ENCODE measurements at regions not wholly inside any gene's neighbourhood (a gene's known extent, or its start where the extent isn't known, plus 50 kb on each side); places are given as distances from the start of the nearest gene placed in this dataset.

- H3K27me3 Mint-ChIP-seq, result peaks cover 21% of the 10 kb centered on the region
- H3K36me3 Mint-ChIP-seq (ENCODE audit: low read depth), result no peaks in the 10 kb centered on the region
- no peak overlapping the region for H3K4me3 Mint-ChIP-seq
- no peak overlapping the region for H3K27ac Mint-ChIP-seq
- H3K9me3 Mint-ChIP-seq, result no peaks in the 10 kb centered on the region
- H3K4me1 Mint-ChIP-seq (ENCODE audit: low read depth), result no peaks in the 10 kb centered on the region
These were observed 232.9 kb downstream of the SPTSSA start for GRCh38 chr14:34229140-34229539.

DNA sequence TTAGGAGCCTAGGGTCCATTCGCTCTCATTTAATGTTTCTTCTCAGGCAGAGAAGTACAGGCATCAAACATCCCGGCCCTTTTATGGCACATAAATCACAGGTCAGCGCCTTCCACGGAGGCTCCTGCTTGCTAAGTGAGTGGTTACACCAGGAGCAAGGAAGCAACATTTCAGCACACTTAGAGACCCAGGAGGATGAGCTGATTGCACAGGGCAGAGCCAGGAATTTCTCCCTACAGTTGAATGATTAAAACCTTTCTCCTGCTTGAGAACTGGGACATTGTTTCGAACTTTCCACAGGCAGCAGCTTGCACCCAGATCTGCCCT, 233.4 kb downstream of the SPTSSA start:
- Mint-ChIP-seq H3K4me1 (ENCODE audit: low read depth) (no peaks in the 10 kb centered on the region), H3K4me3 (no peak overlapping the region), H3K27ac (no peak overlapping the region), H3K9me3 (no peaks in the 10 kb centered on the region), H3K36me3 (ENCODE audit: low read depth) (no peaks in the 10 kb centered on the region), H3K27me3 (peaks cover 23% of the 10 kb centered on the region)

DNA sequence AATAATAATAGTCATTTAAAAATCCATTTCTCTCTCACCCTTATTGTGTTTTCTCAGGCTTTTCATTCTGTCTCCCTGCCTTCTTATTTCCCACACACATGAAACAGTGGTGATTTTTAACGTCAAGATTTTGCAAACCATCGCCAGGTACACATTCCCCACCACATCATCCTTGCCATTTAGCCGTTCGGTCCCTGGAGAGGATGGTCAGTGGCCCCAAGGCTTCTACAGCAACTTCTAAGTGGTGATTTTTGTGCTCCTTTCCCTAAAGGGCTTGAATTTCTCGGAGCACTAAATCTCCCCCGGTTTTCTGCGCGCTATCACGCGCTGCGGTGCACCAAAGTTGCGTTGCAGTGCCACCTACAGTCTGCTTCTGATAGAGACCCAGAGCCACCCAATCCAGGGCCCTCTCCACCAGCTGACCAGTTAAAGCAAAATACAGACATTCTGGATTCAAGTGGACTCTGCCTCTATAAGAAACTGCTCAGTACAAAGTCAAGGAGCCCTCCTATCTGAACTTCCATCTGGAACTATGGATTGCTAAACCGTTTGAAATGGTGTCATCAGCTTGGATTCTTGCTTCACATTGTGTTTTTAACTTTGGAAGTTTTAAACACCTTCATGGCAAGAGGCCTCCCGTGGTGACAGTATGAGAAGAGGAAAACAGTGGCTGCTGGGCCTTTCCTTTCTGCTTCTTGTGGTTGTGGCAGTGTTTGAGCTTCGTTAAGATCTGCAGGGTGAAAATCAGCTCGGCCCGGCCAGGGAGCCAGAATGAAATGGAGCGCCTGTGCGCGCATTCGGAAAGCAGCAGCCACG, 234.0 kb downstream of the SPTSSA start:
- H3K27me3 Mint-ChIP-seq, result peaks cover 28% of the 10 kb centered on the region
- H3K4me3 Mint-ChIP-seq, result no peak overlapping the region
- H3K27ac Mint-ChIP-seq, result no peak overlapping the region
- H3K9me3 Mint-ChIP-seq, result no peaks in the 10 kb centered on the region
- no peaks in the 10 kb centered on the region for H3K4me1 Mint-ChIP-seq (ENCODE audit: low read depth)
- H3K36me3 Mint-ChIP-seq (ENCODE audit: low read depth), result no peaks in the 10 kb centered on the region

GRCh38 chr14:34224221-34224620, 237.8 kb downstream of the SPTSSA start:
- peaks cover 36% of the 10 kb centered on the region for H3K27me3 Mint-ChIP-seq
- H3K9me3 Mint-ChIP-seq, result no peaks in the 10 kb centered on the region
- no peak overlapping the region for H3K4me3 Mint-ChIP-seq
- H3K27ac Mint-ChIP-seq, result no peak overlapping the region
- H3K36me3 Mint-ChIP-seq (ENCODE audit: low read depth), result no peaks in the 10 kb centered on the region
- peaks cover 7% of the 10 kb centered on the region for H3K4me1 Mint-ChIP-seq (ENCODE audit: low read depth)

DNA sequence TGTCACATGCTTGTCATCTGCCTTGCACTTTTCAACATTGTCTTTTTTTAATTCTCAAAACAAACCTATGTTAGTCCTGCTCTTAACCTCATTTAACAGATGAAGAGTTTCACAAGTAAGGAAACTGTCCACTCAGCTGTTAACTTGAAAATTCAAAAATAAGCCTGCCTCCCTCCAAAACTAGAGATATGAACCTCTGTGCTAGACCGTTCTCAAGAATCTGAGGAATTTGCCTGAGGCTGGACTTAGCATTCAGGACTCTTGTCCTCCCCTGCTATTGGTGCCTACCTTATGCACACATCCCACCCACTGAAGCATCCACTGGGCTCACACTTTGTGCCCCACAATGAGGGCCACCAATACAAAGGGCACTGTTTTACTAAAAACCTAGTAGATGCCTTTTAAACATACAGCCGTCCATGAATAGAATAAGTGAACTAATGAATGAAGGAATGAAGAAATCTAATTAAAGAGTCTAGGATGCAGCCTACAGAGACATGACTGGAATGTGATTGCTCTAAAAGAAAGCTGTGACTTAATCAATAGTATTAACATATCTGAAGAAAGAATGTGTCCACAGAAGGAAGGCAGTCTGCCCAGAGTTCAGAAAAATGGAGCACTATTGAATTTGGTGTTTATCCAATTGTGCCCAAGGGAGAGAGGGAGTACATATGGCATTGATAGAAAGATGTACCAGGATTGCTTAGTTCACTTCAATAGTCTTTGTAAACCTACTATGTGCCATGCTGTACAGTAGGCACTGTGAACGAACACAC, 238.5 kb downstream of the SPTSSA start:
- Mint-ChIP-seq H3K27ac (no peak overlapping the region), H3K27me3 (peaks cover 35% of the 10 kb centered on the region), H3K4me3 (no peak overlapping the region), H3K36me3 (ENCODE audit: low read depth) (no peaks in the 10 kb centered on the region), H3K9me3 (no peaks in the 10 kb centered on the region), H3K4me1 (ENCODE audit: low read depth) (peaks cover 7% of the 10 kb centered on the region)

- Mint-ChIP-seq H3K9me3 (no peaks in the 10 kb centered on the region), H3K27me3 (peaks cover 30% of the 10 kb centered on the region), H3K27ac (no peak overlapping the region), H3K4me1 (ENCODE audit: low read depth) (peaks cover 7% of the 10 kb centered on the region), H3K4me3 (no peak overlapping the region), H3K36me3 (ENCODE audit: low read depth) (no peaks in the 10 kb centered on the region)
These were observed 239.2 kb downstream of the SPTSSA start for GRCh38 chr14:34222867-34223266.

GRCh38 chr14:34222122-34222521, 239.9 kb downstream of the SPTSSA start:
- peaks cover 7% of the 10 kb centered on the region for H3K4me1 Mint-ChIP-seq (ENCODE audit: low read depth)
- peaks cover 24% of the 10 kb centered on the region for H3K27me3 Mint-ChIP-seq
- H3K4me3 Mint-ChIP-seq, result no peak overlapping the region
- H3K9me3 Mint-ChIP-seq, result no peaks in the 10 kb centered on the region
- no peak overlapping the region for H3K27ac Mint-ChIP-seq
- no peaks in the 10 kb centered on the region for H3K36me3 Mint-ChIP-seq (ENCODE audit: low read depth)

- Mint-ChIP-seq H3K27me3 (peaks cover 24% of the 10 kb centered on the region), H3K4me1 (ENCODE audit: low read depth) (peaks cover 7% of the 10 kb centered on the region), H3K9me3 (peaks cover 4% of the 10 kb centered on the region), H3K4me3 (peak overlapping the region; percentile 27), H3K27ac (peak overlapping the region; percentile 59), H3K36me3 (ENCODE audit: low read depth) (no peaks in the 10 kb centered on the region)
These were observed 241.1 kb downstream of the SPTSSA start for GRCh38 chr14:34220921-34221320.

GRCh38 chr14:34220378-34220706, 241.7 kb downstream of the SPTSSA start:
- peaks cover 4% of the 10 kb centered on the region for H3K9me3 Mint-ChIP-seq
- H3K27ac Mint-ChIP-seq, result no peak overlapping the region
- H3K27me3 Mint-ChIP-seq, result peaks cover 28% of the 10 kb centered on the region
- no peaks in the 10 kb centered on the region for H3K36me3 Mint-ChIP-seq (ENCODE audit: low read depth)
- peaks cover 7% of the 10 kb centered on the region for H3K4me1 Mint-ChIP-seq (ENCODE audit: low read depth)
- H3K4me3 Mint-ChIP-seq, result no peak overlapping the region

DNA sequence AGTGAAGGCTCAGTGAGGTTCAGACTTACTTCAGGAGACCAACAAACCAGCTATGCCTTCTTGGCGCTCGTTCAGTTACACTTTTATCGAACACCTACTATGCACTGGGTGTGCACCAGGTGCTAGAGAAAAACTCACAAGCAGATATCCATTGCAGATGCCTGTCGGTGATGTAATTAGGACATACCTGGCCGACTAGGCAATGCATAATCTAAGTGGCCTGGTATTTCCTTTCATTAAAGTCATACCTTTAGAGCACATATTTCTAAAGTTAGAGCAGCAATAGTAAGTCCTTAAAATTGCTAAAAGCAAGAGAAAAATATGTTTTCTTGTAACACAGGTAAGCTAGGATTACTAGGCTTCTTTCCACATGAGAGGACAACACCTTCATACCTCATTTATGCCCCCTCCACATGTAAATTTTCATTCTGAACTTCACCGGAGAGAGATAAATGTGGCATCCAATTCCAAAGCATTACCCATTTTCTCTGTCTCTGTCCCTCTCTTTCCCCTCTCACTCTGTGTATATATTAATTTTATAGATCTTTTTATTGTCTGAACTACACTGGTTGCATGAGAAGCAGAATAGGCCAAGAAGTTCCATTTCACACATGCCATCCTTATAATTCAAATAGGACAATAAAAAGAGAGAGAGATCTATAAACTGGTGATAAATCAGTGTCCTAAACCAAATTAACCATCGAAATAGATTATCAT, 242.2 kb downstream of the SPTSSA start:
- Mint-ChIP-seq H3K27ac (no peak overlapping the region), H3K4me1 (ENCODE audit: low read depth) (peaks cover 7% of the 10 kb centered on the region), H3K9me3 (peaks cover 4% of the 10 kb centered on the region), H3K4me3 (no peak overlapping the region), H3K27me3 (peaks cover 28% of the 10 kb centered on the region), H3K36me3 (ENCODE audit: low read depth) (no peaks in the 10 kb centered on the region)

DNA sequence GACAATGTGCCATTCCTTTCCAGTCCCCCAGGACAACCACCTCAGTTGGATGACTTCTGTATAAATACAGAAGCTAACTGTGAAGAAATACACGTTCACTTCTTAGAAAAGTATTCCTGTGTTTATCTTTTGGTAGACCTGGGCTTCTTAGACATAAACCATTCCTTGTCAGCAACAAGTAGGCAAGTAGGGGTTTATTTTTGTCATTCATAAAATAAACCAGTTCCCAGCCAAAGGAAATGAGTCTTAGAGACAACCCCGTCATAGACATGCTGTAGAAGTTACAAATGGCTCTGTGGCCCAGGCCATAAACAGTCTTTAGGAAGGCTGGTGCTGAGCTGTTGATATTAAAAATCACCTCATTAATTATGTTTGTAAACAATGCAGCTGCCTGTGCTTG, 243.2 kb downstream of the SPTSSA start:
- Mint-ChIP-seq H3K4me1 (ENCODE audit: low read depth) (peaks cover 7% of the 10 kb centered on the region), H3K36me3 (ENCODE audit: low read depth) (no peaks in the 10 kb centered on the region), H3K4me3 (no peak overlapping the region), H3K9me3 (peaks cover 4% of the 10 kb centered on the region), H3K27ac (no peak overlapping the region), H3K27me3 (peaks cover 28% of the 10 kb centered on the region)

DNA sequence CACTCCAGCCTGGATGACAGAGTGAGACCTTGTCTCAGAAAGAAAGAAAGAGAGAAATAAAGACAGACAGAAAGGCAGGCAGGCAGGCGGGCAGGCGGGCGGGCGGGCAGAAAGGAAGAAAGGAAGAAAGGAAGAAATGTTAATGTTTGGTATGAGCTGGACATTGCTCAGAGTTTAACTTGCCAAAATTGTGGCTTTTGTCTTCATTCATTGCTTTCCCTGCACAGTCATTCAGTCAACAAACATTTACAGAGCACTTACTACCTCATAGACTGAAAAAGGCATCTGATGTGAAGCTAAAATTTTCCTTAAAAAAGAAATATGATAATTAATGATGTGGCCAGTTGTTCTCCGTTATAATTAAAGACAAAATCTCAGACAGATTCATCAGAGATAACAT, 247.1 kb downstream of the SPTSSA start:
- Mint-ChIP-seq H3K27me3 (peaks cover 16% of the 10 kb centered on the region), H3K9me3 (peaks cover 4% of the 10 kb centered on the region), H3K4me3 (no peak overlapping the region), H3K27ac (no peak overlapping the region), H3K4me1 (ENCODE audit: low read depth) (peaks cover 25% of the 10 kb centered on the region), H3K36me3 (ENCODE audit: low read depth) (no peaks in the 10 kb centered on the region)

- Mint-ChIP-seq H3K4me3 (no peak overlapping the region), H3K9me3 (peaks cover 4% of the 10 kb centered on the region), H3K27ac (peak overlapping the region; percentile 59), H3K27me3 (peaks cover 28% of the 10 kb centered on the region), H3K4me1 (ENCODE audit: low read depth) (peaks cover 25% of the 10 kb centered on the region), H3K36me3 (ENCODE audit: low read depth) (no peaks in the 10 kb centered on the region)
These were observed 248.7 kb downstream of the SPTSSA start for GRCh38 chr14:34213332-34213731.

DNA sequence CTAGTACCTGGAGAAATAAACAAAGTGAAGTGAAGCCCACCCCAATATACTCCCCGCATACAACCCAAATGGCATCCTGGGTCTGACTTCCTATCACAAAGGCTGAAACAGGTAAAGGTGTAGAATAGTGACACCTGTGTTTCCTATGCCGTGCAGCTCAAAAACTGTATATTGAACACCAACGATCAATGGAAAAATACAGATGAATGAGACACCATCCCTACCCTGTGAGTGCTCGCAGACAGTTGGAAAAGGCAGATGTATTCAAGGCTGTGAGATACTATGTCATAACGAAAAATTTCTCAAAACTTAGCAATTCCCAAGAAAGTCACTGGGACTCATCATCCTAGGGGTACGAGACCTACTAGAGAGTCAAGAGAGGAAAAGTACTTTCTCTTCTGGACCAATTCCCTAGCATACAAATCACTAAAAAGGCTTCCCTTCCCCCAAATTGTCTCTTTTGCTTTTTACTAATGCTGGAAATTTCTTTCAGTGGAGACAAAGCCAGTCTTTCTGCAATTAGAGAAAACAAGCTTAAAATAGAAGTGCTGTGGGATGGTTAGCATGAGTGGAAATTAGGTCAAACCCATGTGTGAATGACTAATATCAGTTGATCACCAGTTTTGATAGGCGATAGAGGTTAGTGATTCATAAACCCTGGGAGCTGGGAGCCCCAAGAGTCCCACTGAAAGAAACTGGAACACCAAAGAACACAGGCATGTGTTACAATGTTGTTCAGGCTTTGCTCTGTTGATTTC, 249.7 kb downstream of the SPTSSA start:
- H3K27me3 Mint-ChIP-seq, result peaks cover 28% of the 10 kb centered on the region
- no peaks in the 10 kb centered on the region for H3K36me3 Mint-ChIP-seq (ENCODE audit: low read depth)
- peaks cover 4% of the 10 kb centered on the region for H3K9me3 Mint-ChIP-seq
- peak overlapping the region; percentile 32 for H3K4me3 Mint-ChIP-seq
- peak overlapping the region; percentile 87 for H3K27ac Mint-ChIP-seq
- H3K4me1 Mint-ChIP-seq (ENCODE audit: low read depth), result peaks cover 25% of the 10 kb centered on the region

Data from stimulated activated naive CD8-positive, alpha-beta T cell treated with anti-CD3 and anti-CD28 coated beads, Interleukin-15, Interleukin-2, amounts not matched to agents 100 ng/mL and 50 ng/mL, for 24 hours (primary cell).